ENCODE measurements at regions not wholly inside any gene's neighbourhood (a gene's known extent, or its start where the extent isn't known, plus 50 kb on each side); places are given as distances from the start of the nearest gene placed in this dataset.

DNA sequence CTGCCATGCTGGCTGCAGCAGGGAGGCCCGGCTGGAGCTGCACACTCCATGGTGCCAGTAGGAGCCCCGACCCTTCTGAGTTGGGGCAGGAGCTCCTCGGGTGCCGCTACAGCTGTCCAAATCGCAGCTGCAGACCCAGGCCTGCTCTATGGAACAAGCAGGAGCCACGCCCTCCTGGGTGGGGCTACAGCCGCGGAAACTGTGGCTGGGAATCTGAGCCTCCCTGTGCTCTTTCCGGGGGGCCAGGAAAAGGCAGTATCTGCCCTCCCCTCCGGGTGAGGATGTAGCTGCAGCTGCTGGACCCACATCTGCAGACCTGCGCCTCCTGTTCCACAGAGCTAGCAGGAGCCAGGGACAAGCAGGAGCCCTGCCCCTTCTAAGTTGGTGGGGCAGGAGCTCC lies 278.9 kb upstream of the ACTBL2 start:
- no peak for TF ChIP-seq POLR2AphosphoS5 (IDR thresholded peaks at IDR 0.05)
- TF ChIP-seq POLR2A (IDR thresholded peaks at IDR 0.05) = no peak
- TF ChIP-seq, protein P1, sequence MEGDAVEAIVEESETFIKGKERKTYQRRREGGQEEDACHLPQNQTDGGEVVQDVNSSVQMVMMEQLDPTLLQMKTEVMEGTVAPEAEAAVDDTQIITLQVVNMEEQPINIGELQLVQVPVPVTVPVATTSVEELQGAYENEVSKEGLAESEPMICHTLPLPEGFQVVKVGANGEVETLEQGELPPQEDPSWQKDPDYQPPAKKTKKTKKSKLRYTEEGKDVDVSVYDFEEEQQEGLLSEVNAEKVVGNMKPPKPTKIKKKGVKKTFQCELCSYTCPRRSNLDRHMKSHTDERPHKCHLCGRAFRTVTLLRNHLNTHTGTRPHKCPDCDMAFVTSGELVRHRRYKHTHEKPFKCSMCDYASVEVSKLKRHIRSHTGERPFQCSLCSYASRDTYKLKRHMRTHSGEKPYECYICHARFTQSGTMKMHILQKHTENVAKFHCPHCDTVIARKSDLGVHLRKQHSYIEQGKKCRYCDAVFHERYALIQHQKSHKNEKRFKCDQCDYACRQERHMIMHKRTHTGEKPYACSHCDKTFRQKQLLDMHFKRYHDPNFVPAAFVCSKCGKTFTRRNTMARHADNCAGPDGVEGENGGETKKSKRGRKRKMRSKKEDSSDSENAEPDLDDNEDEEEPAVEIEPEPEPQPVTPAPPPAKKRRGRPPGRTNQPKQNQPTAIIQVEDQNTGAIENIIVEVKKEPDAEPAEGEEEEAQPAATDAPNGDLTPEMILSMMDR (IDR thresholded peaks at IDR 0.05) = no peak
- H3K9me3 ChIP-seq = no peaks in the 10 kb centered on the region
- no peak overlapping the region for H3K27ac ChIP-seq
- DNase-seq (ENCODE audit: low spot score in 2 of 2) = no peak
- H3K27me3 ChIP-seq = no peaks in the 10 kb centered on the region
- intact Hi-C loops (cut with DNase I; ENCODE audit: low total_unique reads) = no loop called here
- no peak overlapping the region for H3K4me3 ChIP-seq
- no peaks in the 10 kb centered on the region for H3K36me3 ChIP-seq
- H3K4me1 ChIP-seq = no peaks in the 10 kb centered on the region

- TF ChIP-seq, protein P1 (IDR thresholded peaks at IDR 0.05) = no peak
- TF ChIP-seq POLR2AphosphoS5 (IDR thresholded peaks at IDR 0.05) (no peak), POLR2A (IDR thresholded peaks at IDR 0.05) (no peak)
- no peaks in the 10 kb centered on the region for H3K4me1 ChIP-seq
- no peaks in the 10 kb centered on the region for H3K27me3 ChIP-seq
- H3K9me3 ChIP-seq = no peaks in the 10 kb centered on the region
- intact Hi-C loops (cut with DNase I; ENCODE audit: low total_unique reads) = no loop called here
- H3K27ac ChIP-seq = no peak overlapping the region
- no peak for DNase-seq (ENCODE audit: low spot score in 2 of 2)
- H3K4me3 ChIP-seq = no peak overlapping the region
- H3K36me3 ChIP-seq = no peaks in the 10 kb centered on the region
Measured at GRCh38 chr5:57754616-57755015, 272.0 kb upstream of the ACTBL2 start.

GRCh38 chr5:57753446-57753845 lies 270.8 kb upstream of the ACTBL2 start:
- DNase-seq (ENCODE audit: low spot score in 2 of 2) = no peak
- intact Hi-C loops (cut with DNase I; ENCODE audit: low total_unique reads) = no loop called here
- Histone ChIP-seq H3K36me3 (no peaks in the 10 kb centered on the region), H3K27ac (no peak overlapping the region), H3K4me3 (no peak overlapping the region), H3K4me1 (no peaks in the 10 kb centered on the region), H3K9me3 (no peaks in the 10 kb centered on the region), H3K27me3 (no peaks in the 10 kb centered on the region)
- TF ChIP-seq, protein P1 (IDR thresholded peaks at IDR 0.05) = no peak

DNA sequence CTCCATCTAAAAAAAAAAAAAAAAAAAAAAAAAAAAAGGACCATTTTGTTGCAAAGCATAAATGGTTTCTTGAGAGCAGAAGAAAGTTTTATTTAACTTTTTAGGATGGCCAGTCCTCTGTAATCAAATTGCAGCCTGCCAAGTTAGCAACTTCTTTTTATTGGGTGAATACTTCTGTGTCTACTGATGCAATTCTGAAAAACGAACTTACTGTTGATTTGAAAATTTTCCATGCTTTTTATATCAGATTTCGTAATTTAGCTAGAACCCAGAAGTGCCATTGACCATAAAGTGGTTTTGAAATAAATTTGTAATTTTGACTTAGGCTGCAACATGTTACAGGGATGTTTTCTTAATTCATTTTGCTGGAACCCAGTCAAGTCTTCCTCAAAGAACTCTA lies 269.1 kb upstream of the ACTBL2 start:
- no peaks in the 10 kb centered on the region for H3K36me3 ChIP-seq
- no peaks in the 10 kb centered on the region for H3K9me3 ChIP-seq
- no peaks in the 10 kb centered on the region for H3K4me1 ChIP-seq
- DNase-seq (ENCODE audit: low spot score in 2 of 2) = no peak
- TF ChIP-seq POLR2AphosphoS5 (IDR thresholded peaks at IDR 0.05) (no peak), POLR2A (IDR thresholded peaks at IDR 0.05) (no peak)
- TF ChIP-seq, protein P1 (IDR thresholded peaks at IDR 0.05) = no peak
- H3K27me3 ChIP-seq = no peaks in the 10 kb centered on the region
- H3K27ac ChIP-seq = no peak overlapping the region
- no peak overlapping the region for H3K4me3 ChIP-seq
- intact Hi-C loops (cut with DNase I; ENCODE audit: low total_unique reads) = no loop called here

GRCh38 chr5:57750891-57751290 lies 268.3 kb upstream of the ACTBL2 start:
- no peaks in the 10 kb centered on the region for H3K9me3 ChIP-seq
- H3K27ac ChIP-seq = no peak overlapping the region
- H3K36me3 ChIP-seq = no peaks in the 10 kb centered on the region
- H3K4me3 ChIP-seq = no peak overlapping the region
- intact Hi-C loops (cut with DNase I; ENCODE audit: low total_unique reads) = no loop called here
- no peak for DNase-seq (ENCODE audit: low spot score in 2 of 2)
- no peaks in the 10 kb centered on the region for H3K27me3 ChIP-seq
- no peaks in the 10 kb centered on the region for H3K4me1 ChIP-seq
- no peak for TF ChIP-seq POLR2A (IDR thresholded peaks at IDR 0.05)
- TF ChIP-seq, protein P1 (IDR thresholded peaks at IDR 0.05) = no peak
- TF ChIP-seq POLR2AphosphoS5 (IDR thresholded peaks at IDR 0.05) = no peak

All from breast epithelium (tissue), 4 donors.